H9 (cell line): ENCODE measurements at regions not wholly inside any gene's neighbourhood (a gene's known extent, or its start where the extent isn't known, plus 50 kb on each side); places are given as distances from the start of the nearest gene placed in this dataset.

ENCODE experiments used
- DNase-seq: peaks from one replicate; pipeline ENCODE4 v3.0.0-alpha.2; 2017
- H2AFZ ChIP-seq: one replicate; pipeline ENCODE4 v1.6.1; 2013; ENCODE audit warnings: mild to moderate bottlenecking, low read length, control low read depth, moderate library complexity
- H2AK5ac ChIP-seq: 2 replicates; pipeline ENCODE4 v1.6.1; 2013; ENCODE audit warnings: low read length, control low read depth, mixed read lengths; ENCODE audit not compliant: insufficient read length
- H2BK120ac ChIP-seq: one replicate; pipeline ENCODE4 v1.6.1; 2013; ENCODE audit warnings: low read depth, mild to moderate bottlenecking, low read length, control low read depth, inconsistent platforms; ENCODE audit not compliant: poor library complexity, severe bottlenecking
- H2BK12ac ChIP-seq: 2 replicates; pipeline ENCODE4 v1.6.1; 2013; ENCODE audit warnings: low read length, control low read depth, mixed read lengths, low read depth; ENCODE audit not compliant: insufficient read length
- H2BK15ac ChIP-seq: 2 replicates; pipeline ENCODE4 v1.6.1; 2013; ENCODE audit warnings: low read depth, low read length, control low read depth
- H2BK20ac ChIP-seq: one replicate; pipeline ENCODE4 v1.6.1; 2013; ENCODE audit warnings: low read depth, mild to moderate bottlenecking, low read length, control low read depth, inconsistent platforms; ENCODE audit not compliant: poor library complexity, severe bottlenecking
- H2BK5ac ChIP-seq: 2 replicates; pipeline ENCODE4 v1.6.1; 2013; ENCODE audit warnings: low read length, control low read depth, mixed read lengths; ENCODE audit not compliant: insufficient read length
- H3K14ac ChIP-seq: 2 replicates; pipeline ENCODE4 v1.6.1; 2013; ENCODE audit warnings: low read length, control low read depth; ENCODE audit not compliant: insufficient read depth
- H3K18ac ChIP-seq: 2 replicates; pipeline ENCODE4 v1.6.1; 2013; ENCODE audit warnings: low read depth, mild to moderate bottlenecking, mixed read lengths, low read length, control low read depth; ENCODE audit not compliant: insufficient read length
- H3K23ac ChIP-seq: 2 replicates; pipeline ENCODE4 v1.6.1; 2013; ENCODE audit warnings: low read length, control low read depth, mixed read lengths, low read depth; ENCODE audit not compliant: insufficient read length
- H3K23me2 ChIP-seq: 2 replicates; pipeline ENCODE4 v1.6.1; 2013; ENCODE audit warnings: low read depth, mild to moderate bottlenecking, mixed read lengths, low read length, control low read depth; ENCODE audit not compliant: insufficient read length, poor library complexity, severe bottlenecking
- H3K27ac ChIP-seq: 2 replicates; pipeline ENCODE4 v1.5.1; 2013; ENCODE audit warnings: low read length, control low read depth, mixed read lengths, low read depth; ENCODE audit not compliant: insufficient read length
- H3K27me3 ChIP-seq: 2 replicates; pipeline ENCODE4 v1.6.1; 2013; ENCODE audit warnings: low read length, control low read depth, inconsistent platforms; ENCODE audit not compliant: insufficient read depth
- H3K4ac ChIP-seq: 2 replicates; pipeline ENCODE4 v1.6.1; 2013; ENCODE audit warnings: low read depth, mild to moderate bottlenecking, control low read depth, inconsistent platforms, low read length, moderate library complexity
- H3K4me1 ChIP-seq: 2 replicates; pipeline ENCODE4 v1.6.1; 2013; ENCODE audit warnings: low read length, control low read depth, inconsistent platforms; ENCODE audit not compliant: insufficient read depth
- H3K4me2 ChIP-seq: 2 replicates; pipeline ENCODE4 v1.6.1; 2013; ENCODE audit warnings: low read length, control low read depth, mixed read lengths; ENCODE audit not compliant: insufficient read length, insufficient read depth
- H3K56ac ChIP-seq: 2 replicates; pipeline ENCODE4 v1.6.1; 2013; ENCODE audit warnings: low read depth, mild to moderate bottlenecking, mixed read lengths, low read length, control low read depth; ENCODE audit not compliant: insufficient read length
- H3K79me1 ChIP-seq: 2 replicates; pipeline ENCODE4 v1.6.1; 2013; ENCODE audit warnings: low read depth, mild to moderate bottlenecking, moderate library complexity, low read length, control low read depth, inconsistent platforms; ENCODE audit not compliant: insufficient read depth, poor library complexity, severe bottlenecking
- H3K79me2 ChIP-seq: 2 replicates; pipeline ENCODE4 v1.6.1; 2013; ENCODE audit warnings: low read length, control low read depth, inconsistent platforms; ENCODE audit not compliant: insufficient read depth
- H3K9ac ChIP-seq: 2 replicates; pipeline ENCODE4 v1.6.1; 2013; ENCODE audit warnings: low read length, control low read depth, mixed read lengths; ENCODE audit not compliant: insufficient read length; ENCODE audit errors: extremely low read depth
- H3K9me3 ChIP-seq: one replicate; pipeline ENCODE4 v1.6.1; 2013; ENCODE audit warnings: low read depth, low read length, inconsistent platforms; ENCODE audit not compliant: control insufficient read depth
- H3T11ph ChIP-seq: one replicate; pipeline ENCODE4 v1.6.1; 2013; ENCODE audit warnings: mild to moderate bottlenecking, low read length, control low read depth, inconsistent platforms
- H4K20me1 ChIP-seq: one replicate; pipeline ENCODE4 v1.6.1; 2013; ENCODE audit not compliant: control insufficient read depth, insufficient read length, insufficient read depth
- H4K5ac ChIP-seq: 2 replicates; pipeline ENCODE4 v1.6.1; 2013; ENCODE audit warnings: low read depth, mild to moderate bottlenecking, mixed read lengths, low read length, control low read depth; ENCODE audit not compliant: insufficient read length
- H4K8ac ChIP-seq: replicated peaks from 2 replicates; pipeline ENCODE4 v1.6.1; 2013; ENCODE audit warnings: low read length, control low read depth, mixed read lengths, low read depth; ENCODE audit not compliant: insufficient read length
- H4K91ac ChIP-seq: 2 replicates; pipeline ENCODE4 v1.6.1; 2013; ENCODE audit warnings: low read depth, mild to moderate bottlenecking, moderate library complexity, mixed read lengths, low read length, control low read depth; ENCODE audit not compliant: insufficient read length
- H3K27ac Mint-ChIP-seq, 3 experiments: 2 replicates in 2 of 3; 3 replicates in 1 of 3; pipeline ENCODE4 v1.8.0; 2020 to 2021; ENCODE audit warnings: mixed read lengths in 3 of 3, mild to moderate bottlenecking in 1 of 3, moderate library complexity in 1 of 3
- H3K27me3 Mint-ChIP-seq: 2 replicates; pipeline ENCODE4 v1.8.0; 2021; ENCODE audit warnings: low read depth, mild to moderate bottlenecking, moderate library complexity, mixed read lengths
- H3K36me3 Mint-ChIP-seq, 3 experiments: 2 replicates in 2 of 3; 3 replicates in 1 of 3; pipeline ENCODE4 v1.8.0; 2020 to 2021; ENCODE audit warnings: low read depth in 3 of 3, mixed read lengths in 3 of 3; ENCODE audit not compliant: insufficient read depth in 1 of 3
- H3K4me1 Mint-ChIP-seq, 2 experiments: 2 replicates each; pipeline ENCODE4 v1.8.0; 2020; ENCODE audit warnings: mixed read lengths in 2 of 2
- H3K4me3 Mint-ChIP-seq, 2 experiments: 2 replicates in 1 of 2; 3 replicates in 1 of 2; pipeline ENCODE4 v1.8.0; 2020 to 2021; ENCODE audit warnings: mild to moderate bottlenecking in 2 of 2, mixed read lengths in 2 of 2, moderate library complexity in 1 of 2
- H3K9me3 Mint-ChIP-seq, 2 experiments: 2 replicates in 1 of 2; 3 replicates in 1 of 2; pipeline ENCODE4 v1.8.0; 2020; ENCODE audit warnings: mild to moderate bottlenecking in 2 of 2, mixed read lengths in 2 of 2, moderate library complexity in 1 of 2
- WGBS: extraction: QIAGEN DNeasy Blood & Tissue Kit; methylation state at CpG from one replicate; pipeline ENCODE4 v1.1.7; 2013; ENCODE audit warnings: missing lambda C conversion rate, low lambda C conversion rate, mixed read lengths; ENCODE audit not compliant: insufficient read length; ENCODE audit errors: extremely low coverage; 5-methylcytosine and 5-hydroxymethylcytosine counted together
- TF ChIP-seq, protein P1 (sequence below): fragments of 200-600 bp; sonication (generic); conservative IDR thresholded peaks from 3 replicates; pipeline ENCODE4 v1.8.0; 2021; ENCODE audit warnings: antibody characterized with exemption, mild to moderate bottlenecking

DNA sequence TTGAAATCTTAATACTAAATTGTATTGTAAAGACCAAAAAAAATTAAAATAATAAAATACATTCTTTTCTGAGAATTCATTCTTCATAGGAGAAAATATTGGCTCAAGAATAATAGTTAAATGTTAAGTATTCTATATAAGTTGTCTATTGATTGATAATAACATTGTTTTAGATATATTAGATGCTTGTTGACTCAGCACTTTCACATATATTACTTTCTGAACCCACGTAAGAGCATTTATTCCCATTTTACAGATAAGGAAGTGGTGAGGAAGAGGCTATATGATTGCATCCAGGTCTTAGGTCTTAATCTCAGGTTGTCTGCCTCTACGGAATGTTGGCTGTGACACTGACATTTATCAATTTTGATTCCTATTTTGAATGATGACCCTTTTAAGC, 898.8 kb downstream of the TTLL7 start:
- peaks cover 10 to 12% of the 10 kb centered on the region in 2 experiments for H3K4me1 Mint-ChIP-seq
- H2AK5ac ChIP-seq: no peak overlapping the region
- no peak overlapping the region for H2BK5ac ChIP-seq
- H4K5ac ChIP-seq: no peak overlapping the region
- no peak overlapping the region for H4K8ac ChIP-seq
- H3K9me3 ChIP-seq: no peaks in the 10 kb centered on the region
- H3K4me1 ChIP-seq: no peaks in the 10 kb centered on the region
- no peaks in the 10 kb centered on the region for H4K20me1 ChIP-seq
- no peak overlapping the region for H3K27ac Mint-ChIP-seq
- no peaks in the 10 kb centered on the region for H3K27me3 ChIP-seq
- no peak overlapping the region for H3K18ac ChIP-seq
- no peak overlapping the region for H3K27ac ChIP-seq
- H2BK12ac ChIP-seq: no peak overlapping the region
- no peak overlapping the region for H4K91ac ChIP-seq
- H3K36me3 Mint-ChIP-seq: peaks cover 0 to 3% (median 2%) of the 10 kb centered on the region in 3 experiments; a peak in 2 of 7 replicates
- no peaks in the 10 kb centered on the region for H3K79me1 ChIP-seq
- DNase-seq: no peak
- H2BK15ac ChIP-seq: no peak overlapping the region
- WGBS: no CpG with 5 or more reads among the region's 2 CpGs
- TF ChIP-seq, protein P1, sequence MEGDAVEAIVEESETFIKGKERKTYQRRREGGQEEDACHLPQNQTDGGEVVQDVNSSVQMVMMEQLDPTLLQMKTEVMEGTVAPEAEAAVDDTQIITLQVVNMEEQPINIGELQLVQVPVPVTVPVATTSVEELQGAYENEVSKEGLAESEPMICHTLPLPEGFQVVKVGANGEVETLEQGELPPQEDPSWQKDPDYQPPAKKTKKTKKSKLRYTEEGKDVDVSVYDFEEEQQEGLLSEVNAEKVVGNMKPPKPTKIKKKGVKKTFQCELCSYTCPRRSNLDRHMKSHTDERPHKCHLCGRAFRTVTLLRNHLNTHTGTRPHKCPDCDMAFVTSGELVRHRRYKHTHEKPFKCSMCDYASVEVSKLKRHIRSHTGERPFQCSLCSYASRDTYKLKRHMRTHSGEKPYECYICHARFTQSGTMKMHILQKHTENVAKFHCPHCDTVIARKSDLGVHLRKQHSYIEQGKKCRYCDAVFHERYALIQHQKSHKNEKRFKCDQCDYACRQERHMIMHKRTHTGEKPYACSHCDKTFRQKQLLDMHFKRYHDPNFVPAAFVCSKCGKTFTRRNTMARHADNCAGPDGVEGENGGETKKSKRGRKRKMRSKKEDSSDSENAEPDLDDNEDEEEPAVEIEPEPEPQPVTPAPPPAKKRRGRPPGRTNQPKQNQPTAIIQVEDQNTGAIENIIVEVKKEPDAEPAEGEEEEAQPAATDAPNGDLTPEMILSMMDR: no peak
- no peak overlapping the region for H3T11ph ChIP-seq
- H3K4ac ChIP-seq: no peak overlapping the region
- H2BK120ac ChIP-seq: no peak overlapping the region
- 0 out of 5 replicates have a peak, but pooled peaks cover 0 to 2% of the 10 kb centered on the region in 2 experiments for H3K9me3 Mint-ChIP-seq
- H3K56ac ChIP-seq: no peak overlapping the region
- H3K23ac ChIP-seq: no peak overlapping the region
- no peak overlapping the region for H3K4me2 ChIP-seq
- H3K27me3 Mint-ChIP-seq: no peaks in the 10 kb centered on the region
- H3K23me2 ChIP-seq: no peaks in the 10 kb centered on the region
- H3K9ac ChIP-seq: no peak overlapping the region
- H3K4me3 Mint-ChIP-seq: no peak overlapping the region
- no peak overlapping the region for H3K14ac ChIP-seq
- H3K79me2 ChIP-seq: no peaks in the 10 kb centered on the region
- no peak overlapping the region for H2BK20ac ChIP-seq
- H2AFZ ChIP-seq: no peak overlapping the region
